Fibroblast of lung (primary cell): ENCODE measurements at regions not wholly inside any gene's neighbourhood (a gene's known extent, or its start where the extent isn't known, plus 50 kb on each side); places are given as distances from the start of the nearest gene placed in this dataset.

Experiments used
- DNase-seq, 2 donors: peaks; one replicate each; pipeline versions ENCODE4 v3.0.0 to v3.0.0-alpha.2; 2010; ENCODE audit warnings: low read depth in 2 of 2
- H2AFZ ChIP-seq: 2 replicates; pipeline ENCODE4 v1.5.1; 2012; ENCODE audit warnings: low read length, control low read depth, inconsistent platforms
- H3K27ac ChIP-seq: 2 replicates; pipeline ENCODE4 v1.5.1; 2011; ENCODE audit warnings: low read length, control low read depth; ENCODE audit not compliant: insufficient read depth
- H3K27me3 ChIP-seq: 2 replicates; pipeline ENCODE4 v1.5.1; 2011; ENCODE audit warnings: mild to moderate bottlenecking, low read length; ENCODE audit not compliant: control insufficient read depth, insufficient read depth
- H3K36me3 ChIP-seq: 2 replicates; pipeline ENCODE4 v1.5.1; 2011; ENCODE audit warnings: low read length; ENCODE audit not compliant: control insufficient read depth, insufficient read depth
- H3K4me1 ChIP-seq: 2 replicates; pipeline ENCODE4 v1.5.1; 2011; ENCODE audit warnings: low read length; ENCODE audit not compliant: control insufficient read depth, insufficient read depth; ENCODE audit errors: extremely low read depth
- H3K4me2 ChIP-seq: 2 replicates; pipeline ENCODE4 v1.5.1; 2011; ENCODE audit warnings: low read length, control low read depth; ENCODE audit not compliant: insufficient read depth; ENCODE audit errors: extremely low read depth
- H3K4me3 ChIP-seq, 4 experiments: fragments of 200-600 bp in 1 of 4; sonication (generic) in 1 of 4; replicated peaks in 1 of 4; 2 replicates each; pipeline ENCODE4 v1.5.1; 2011 to 2016; ENCODE audit warnings: low read length in 4 of 4, low read depth in 3 of 4, mild to moderate bottlenecking in 3 of 4, control low read depth in 2 of 4, inconsistent platforms in 1 of 4, mixed read lengths in 1 of 4; ENCODE audit not compliant: insufficient read depth in 1 of 4; ENCODE audit errors: control extremely low read depth in 1 of 4
- H3K79me2 ChIP-seq: 2 replicates; pipeline ENCODE4 v1.5.1; 2012; ENCODE audit warnings: mild to moderate bottlenecking, low read length, inconsistent platforms; ENCODE audit not compliant: control insufficient read depth, insufficient read depth
- H3K9ac ChIP-seq: 2 replicates; pipeline ENCODE4 v1.5.1; 2011; ENCODE audit warnings: mild to moderate bottlenecking, low read length, control low read depth; ENCODE audit not compliant: insufficient read depth
- H3K9me3 ChIP-seq: 2 replicates; pipeline ENCODE4 v1.5.1; 2012; ENCODE audit warnings: low read depth, low read length; ENCODE audit not compliant: control insufficient read depth, insufficient read depth
- H4K20me1 ChIP-seq: 2 replicates; pipeline ENCODE4 v1.5.1; 2011; ENCODE audit warnings: low read length; ENCODE audit not compliant: control insufficient read depth, insufficient read depth; ENCODE audit errors: extremely low read depth
- EZH2 ChIP-seq: IDR thresholded peaks from 2 replicates; pipeline ENCODE4 v1.5.1; 2012; ENCODE audit warnings: low read length, control low read depth, mild to moderate bottlenecking; ENCODE audit errors: missing control alignments
- TF ChIP-seq, protein P1 (sequence below), 2 donors: IDR thresholded peaks in 1 of 2; conservative IDR thresholded peaks in 1 of 2; 1 replicate in 1 of 2; 2 replicates in 1 of 2; pipeline ENCODE4 v1.5.1; 2011 to 2012; ENCODE audit warnings: low read length in 2 of 2, control low read depth in 1 of 2, inconsistent platforms in 1 of 2, low read depth in 1 of 2, mild to moderate bottlenecking in 1 of 2

DNA sequence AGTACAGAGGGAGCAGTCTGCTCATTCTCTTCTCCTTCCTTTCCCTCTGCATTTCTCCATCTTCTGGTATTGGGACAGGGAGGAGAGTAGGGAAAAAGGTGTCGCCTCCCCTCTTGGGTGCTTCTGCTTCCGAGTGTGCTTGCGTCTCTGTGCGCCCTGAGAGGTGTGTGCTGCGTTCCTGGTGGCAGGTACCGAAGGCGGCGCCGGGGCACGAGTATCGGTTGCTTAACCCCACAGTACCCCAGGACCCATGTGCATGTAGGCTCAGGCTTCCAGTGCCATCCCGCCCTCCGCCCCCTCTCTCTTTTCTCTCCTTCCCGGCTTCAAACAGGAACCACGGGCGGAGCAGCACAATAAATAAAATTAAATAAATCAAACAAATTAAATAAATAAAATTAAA lies 169.3 kb upstream of the GLI3 start:
- H3K27me3 ChIP-seq = no peaks in the 10 kb centered on the region
- H2AFZ ChIP-seq = no peak overlapping the region
- H3K9ac ChIP-seq = no peak overlapping the region
- no peak overlapping the region for H3K27ac ChIP-seq
- no peaks in the 10 kb centered on the region for H3K4me1 ChIP-seq
- no peak overlapping the region for H3K4me2 ChIP-seq
- TF ChIP-seq, protein P1, sequence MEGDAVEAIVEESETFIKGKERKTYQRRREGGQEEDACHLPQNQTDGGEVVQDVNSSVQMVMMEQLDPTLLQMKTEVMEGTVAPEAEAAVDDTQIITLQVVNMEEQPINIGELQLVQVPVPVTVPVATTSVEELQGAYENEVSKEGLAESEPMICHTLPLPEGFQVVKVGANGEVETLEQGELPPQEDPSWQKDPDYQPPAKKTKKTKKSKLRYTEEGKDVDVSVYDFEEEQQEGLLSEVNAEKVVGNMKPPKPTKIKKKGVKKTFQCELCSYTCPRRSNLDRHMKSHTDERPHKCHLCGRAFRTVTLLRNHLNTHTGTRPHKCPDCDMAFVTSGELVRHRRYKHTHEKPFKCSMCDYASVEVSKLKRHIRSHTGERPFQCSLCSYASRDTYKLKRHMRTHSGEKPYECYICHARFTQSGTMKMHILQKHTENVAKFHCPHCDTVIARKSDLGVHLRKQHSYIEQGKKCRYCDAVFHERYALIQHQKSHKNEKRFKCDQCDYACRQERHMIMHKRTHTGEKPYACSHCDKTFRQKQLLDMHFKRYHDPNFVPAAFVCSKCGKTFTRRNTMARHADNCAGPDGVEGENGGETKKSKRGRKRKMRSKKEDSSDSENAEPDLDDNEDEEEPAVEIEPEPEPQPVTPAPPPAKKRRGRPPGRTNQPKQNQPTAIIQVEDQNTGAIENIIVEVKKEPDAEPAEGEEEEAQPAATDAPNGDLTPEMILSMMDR (conservative IDR thresholded peaks at IDR 0.05 in 1 of 2, IDR thresholded peaks at IDR 0.05 in 1 of 2; ENCODE audit: low read depth in 1 of 2, low read length in 2 of 2) = no peak
- TF ChIP-seq EZH2 = no peak
- DNase-seq = no peak
- H3K79me2 ChIP-seq = no peaks in the 10 kb centered on the region
- no peaks in the 10 kb centered on the region for H4K20me1 ChIP-seq
- no peaks in the 10 kb centered on the region for H3K9me3 ChIP-seq
- H3K4me3 ChIP-seq = no peak overlapping the region
- H3K36me3 ChIP-seq = no peaks in the 10 kb centered on the region

DNA sequence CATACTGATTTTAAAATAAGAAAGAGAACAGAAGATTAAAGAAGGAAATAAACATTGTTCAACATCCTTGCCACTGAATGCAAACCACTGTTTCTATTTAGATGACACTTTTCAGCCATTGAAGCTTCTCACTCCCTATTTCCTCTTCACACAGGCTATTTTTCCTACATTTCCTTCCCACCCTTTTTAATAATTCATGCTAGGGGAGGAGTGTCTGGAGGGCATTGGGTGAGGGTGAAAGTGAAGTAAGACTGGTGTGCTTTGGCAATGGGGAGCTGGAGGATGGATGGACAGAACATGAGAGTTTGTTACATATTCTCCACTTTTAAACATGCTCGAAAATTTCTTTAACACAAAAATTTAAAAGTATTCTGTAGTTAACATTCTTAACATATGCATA lies 168.8 kb upstream of the GLI3 start:
- no peak for DNase-seq
- Histone ChIP-seq H3K4me3 (no peak overlapping the region), H3K27me3 (no peaks in the 10 kb centered on the region), H3K79me2 (no peaks in the 10 kb centered on the region), H3K4me2 (no peak overlapping the region), H3K4me1 (no peaks in the 10 kb centered on the region), H3K27ac (no peak overlapping the region), H3K9ac (no peak overlapping the region), H3K36me3 (no peaks in the 10 kb centered on the region), H2AFZ (no peak overlapping the region), H3K9me3 (no peaks in the 10 kb centered on the region), H4K20me1 (no peaks in the 10 kb centered on the region)
- TF ChIP-seq EZH2 = no peak
- TF ChIP-seq, protein P1 (conservative IDR thresholded peaks at IDR 0.05 in 1 of 2, IDR thresholded peaks at IDR 0.05 in 1 of 2; ENCODE audit: low read depth in 1 of 2, low read length in 2 of 2) = no peak

DNA sequence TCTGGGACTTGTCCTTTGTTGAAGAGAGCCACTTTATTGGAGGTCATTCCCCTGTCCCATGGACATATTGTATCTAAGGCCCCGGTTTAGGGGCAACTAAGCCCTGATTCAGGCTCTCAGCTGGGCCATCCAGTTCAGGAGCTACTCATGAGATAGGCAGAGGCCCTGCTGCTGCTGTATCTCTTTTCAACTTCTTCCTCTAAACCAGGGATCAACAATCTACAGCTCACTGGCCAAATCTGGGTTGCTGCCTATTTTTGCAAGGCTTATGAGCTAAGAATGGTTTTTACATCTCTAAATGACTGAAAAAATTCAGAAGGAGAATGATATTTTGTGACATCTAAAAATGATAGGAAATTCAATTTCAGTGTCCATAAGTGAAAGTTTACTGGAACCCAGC lies 166.8 kb upstream of the GLI3 start:
- H4K20me1 ChIP-seq = no peaks in the 10 kb centered on the region
- no peak overlapping the region for H3K27ac ChIP-seq
- no peak overlapping the region for H2AFZ ChIP-seq
- no peaks in the 10 kb centered on the region for H3K36me3 ChIP-seq
- H3K27me3 ChIP-seq = peaks cover 4% of the 10 kb centered on the region
- no peaks in the 10 kb centered on the region for H3K79me2 ChIP-seq
- H3K9me3 ChIP-seq = no peaks in the 10 kb centered on the region
- H3K9ac ChIP-seq = no peak overlapping the region
- no peak overlapping the region for H3K4me2 ChIP-seq
- H3K4me1 ChIP-seq = no peaks in the 10 kb centered on the region
- H3K4me3 ChIP-seq = no peak overlapping the region
- TF ChIP-seq, protein P1 (conservative IDR thresholded peaks at IDR 0.05 in 1 of 2, IDR thresholded peaks at IDR 0.05 in 1 of 2; ENCODE audit: low read depth in 1 of 2, low read length in 2 of 2) = no peak
- no peak for TF ChIP-seq EZH2
- DNase-seq = no peak
